ENCODE measurements at regions not wholly inside any gene's neighbourhood (a gene's known extent, or its start where the extent isn't known, plus 50 kb on each side); places are given as distances from the start of the nearest gene placed in this dataset.

DNA sequence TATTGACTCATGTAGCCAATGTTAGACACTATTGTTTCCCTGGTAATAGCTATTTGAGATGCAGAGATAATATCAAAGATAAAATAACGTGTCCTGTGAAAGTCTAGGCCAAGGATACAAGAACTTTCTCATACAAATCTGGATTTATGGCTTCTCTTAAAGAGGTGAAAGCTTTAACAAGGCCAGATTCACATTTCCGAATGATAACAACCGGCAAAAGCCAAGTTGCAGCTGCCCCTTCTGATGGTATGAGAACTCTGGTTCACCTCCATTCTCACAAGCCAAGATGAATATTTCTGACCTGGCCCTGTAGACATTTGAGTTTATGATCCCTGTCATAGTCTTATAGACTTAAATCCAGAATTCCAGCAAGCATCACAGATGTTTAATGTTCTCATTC lies 230.4 kb upstream of the ZC3H12C start:
- H3K36me3 Mint-ChIP-seq (ENCODE audit: low read depth) = no peaks in the 10 kb centered on the region
- no peak for TF ChIP-seq CTCF (conservative IDR thresholded peaks at IDR 0.05)
- H3K4me1 Mint-ChIP-seq = peaks cover 21% of the 10 kb centered on the region
- H3K4me3 Mint-ChIP-seq = no peak overlapping the region
- H3K27me3 Mint-ChIP-seq (ENCODE audit: low read depth) = no peaks in the 10 kb centered on the region
- no peak overlapping the region for H3K27ac Mint-ChIP-seq (ENCODE audit: unreplicated experiment)
- H3K9me3 Mint-ChIP-seq = peaks cover 2% of the 10 kb centered on the region
- DNase-seq (ENCODE audit: low read depth, low spot score) = no peak

DNA sequence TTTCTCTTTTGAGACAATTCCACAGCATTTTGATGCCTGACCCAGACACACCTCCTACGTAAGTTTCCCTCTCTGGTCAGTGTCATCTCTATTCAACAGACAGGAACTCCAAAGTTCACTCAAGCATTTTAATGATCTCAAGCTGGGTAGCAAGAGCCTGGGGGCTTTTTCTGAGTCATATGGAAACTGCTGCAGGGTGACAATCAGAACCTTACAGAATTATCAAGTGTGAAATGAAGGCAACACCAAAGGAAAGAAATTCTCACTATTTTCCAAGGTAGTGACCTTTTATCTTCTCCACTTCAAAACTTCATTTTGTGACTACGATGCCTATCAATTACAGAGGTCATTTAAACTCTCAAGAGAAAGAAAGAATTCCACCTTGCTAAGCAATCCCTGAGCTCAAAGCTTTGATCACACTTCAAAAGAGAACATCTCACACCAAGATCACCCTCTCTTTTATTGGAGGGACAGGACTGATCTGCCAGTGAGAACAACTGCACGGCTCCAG lies 229.0 kb upstream of the ZC3H12C start:
- peaks cover 2% of the 10 kb centered on the region for H3K9me3 Mint-ChIP-seq
- DNase-seq (ENCODE audit: low read depth, low spot score) = no peak
- no peaks in the 10 kb centered on the region for H3K27me3 Mint-ChIP-seq (ENCODE audit: low read depth)
- H3K4me1 Mint-ChIP-seq = peaks cover 17% of the 10 kb centered on the region
- no peak for TF ChIP-seq CTCF (conservative IDR thresholded peaks at IDR 0.05)
- H3K4me3 Mint-ChIP-seq = no peak overlapping the region
- H3K36me3 Mint-ChIP-seq (ENCODE audit: low read depth) = no peaks in the 10 kb centered on the region
- no peak overlapping the region for H3K27ac Mint-ChIP-seq (ENCODE audit: unreplicated experiment)

DNA sequence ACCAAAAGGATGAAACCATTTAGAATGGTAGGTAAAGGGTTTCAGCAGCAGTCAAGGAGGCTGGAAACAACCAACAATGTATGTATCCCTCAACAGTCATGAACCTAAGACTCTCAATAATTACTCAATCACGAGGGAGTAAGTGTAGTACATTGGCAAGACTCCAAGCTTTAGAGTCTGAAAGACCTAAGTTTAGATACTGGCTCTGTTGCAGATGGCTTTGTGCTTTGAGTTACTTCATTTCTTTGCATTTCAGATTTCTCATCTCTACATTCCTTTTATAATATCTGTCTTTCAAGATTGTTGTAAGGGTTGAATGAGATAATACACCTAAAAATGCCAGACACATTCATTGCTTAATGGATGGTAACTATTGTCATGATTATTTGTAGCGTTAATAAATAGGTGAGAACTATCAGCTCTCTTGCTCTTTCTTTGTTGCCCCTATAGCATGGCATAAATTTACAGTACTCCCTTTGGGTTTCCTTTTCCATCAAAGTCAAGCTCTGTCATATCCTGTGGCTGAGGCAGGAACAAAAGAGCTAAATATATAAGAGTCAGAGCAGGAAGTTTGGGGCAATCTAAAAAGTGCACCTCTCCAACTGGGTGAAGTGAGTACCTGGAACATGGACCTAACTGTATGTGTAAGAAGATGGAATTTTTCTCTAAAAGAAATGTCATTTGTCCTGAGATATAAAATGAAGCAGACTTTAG lies 228.2 kb upstream of the ZC3H12C start:
- Mint-ChIP-seq H3K9me3 (peaks cover 2% of the 10 kb centered on the region), H3K4me1 (peaks cover 9% of the 10 kb centered on the region), H3K36me3 (ENCODE audit: low read depth) (no peaks in the 10 kb centered on the region), H3K27ac (ENCODE audit: unreplicated experiment) (no peak overlapping the region), H3K27me3 (ENCODE audit: low read depth) (no peaks in the 10 kb centered on the region), H3K4me3 (no peak overlapping the region)
- no peak for DNase-seq (ENCODE audit: low read depth, low spot score)
- TF ChIP-seq CTCF (conservative IDR thresholded peaks at IDR 0.05) = no peak

DNA sequence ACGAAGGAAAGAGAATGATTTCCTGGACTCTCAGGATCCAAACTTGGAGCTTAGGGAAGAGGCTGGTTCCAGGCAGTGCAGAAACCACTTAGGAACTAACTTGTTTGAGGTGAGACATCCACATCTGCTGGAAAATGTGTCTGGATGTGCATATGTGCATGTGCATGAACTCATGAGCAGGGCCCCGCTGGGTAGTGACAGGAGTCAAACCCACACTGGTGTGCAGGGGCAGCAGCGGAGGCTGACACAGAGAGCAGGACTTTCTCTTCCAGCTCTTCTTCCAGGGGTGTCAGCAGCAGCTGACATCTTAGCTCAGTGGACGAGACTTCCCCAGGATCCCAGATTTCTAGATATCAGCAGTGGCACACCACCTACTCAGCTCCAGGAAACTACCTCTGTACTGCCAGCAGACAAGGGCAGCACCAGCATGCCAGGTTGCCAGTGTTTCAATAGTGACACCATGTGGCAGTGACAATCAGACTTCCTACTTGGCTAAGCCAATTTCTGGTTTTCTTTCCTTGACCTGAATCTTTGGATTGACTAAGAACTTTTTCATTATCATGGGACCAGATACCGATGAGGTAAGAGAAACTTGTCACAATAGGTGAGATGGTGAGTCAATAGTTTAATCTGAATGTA lies 227.5 kb upstream of the ZC3H12C start:
- Mint-ChIP-seq H3K36me3 (ENCODE audit: low read depth) (no peaks in the 10 kb centered on the region), H3K4me3 (no peak overlapping the region), H3K27ac (ENCODE audit: unreplicated experiment) (no peak overlapping the region), H3K4me1 (peaks cover 8% of the 10 kb centered on the region), H3K9me3 (peaks cover 2% of the 10 kb centered on the region), H3K27me3 (ENCODE audit: low read depth) (no peaks in the 10 kb centered on the region)
- DNase-seq (ENCODE audit: low read depth, low spot score) = no peak
- no peak for TF ChIP-seq CTCF (conservative IDR thresholded peaks at IDR 0.05)

DNA sequence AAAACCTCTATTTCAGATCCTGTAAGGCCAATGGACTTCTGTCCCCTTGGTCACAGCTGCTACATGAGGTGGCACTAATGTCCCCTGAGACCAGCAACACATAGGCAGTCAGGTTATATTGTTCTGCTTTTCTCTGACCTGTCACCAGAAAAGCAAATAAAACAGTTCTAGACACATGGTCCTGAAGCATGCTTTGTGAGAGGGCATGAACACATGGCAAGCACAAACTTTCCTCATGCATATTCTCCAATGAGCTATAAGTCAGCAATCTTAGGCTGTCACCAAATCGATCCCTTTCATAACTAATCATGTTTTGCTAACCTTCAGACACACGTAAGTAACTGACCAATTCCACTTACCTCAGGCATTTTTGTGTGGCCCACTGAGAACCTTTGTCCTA lies 225.4 kb upstream of the ZC3H12C start:
- Mint-ChIP-seq H3K9me3 (peaks cover 4% of the 10 kb centered on the region), H3K27me3 (ENCODE audit: low read depth) (no peaks in the 10 kb centered on the region), H3K36me3 (ENCODE audit: low read depth) (no peaks in the 10 kb centered on the region), H3K4me1 (peaks cover 8% of the 10 kb centered on the region), H3K27ac (ENCODE audit: unreplicated experiment) (no peak overlapping the region), H3K4me3 (no peak overlapping the region)
- DNase-seq (ENCODE audit: low read depth, low spot score) = no peak
- TF ChIP-seq CTCF (conservative IDR thresholded peaks at IDR 0.05) = no peak

Data from neural crest cell (in vitro differentiated cells).